UCSD-AML1 (cell line): ENCODE measurements at regions not wholly inside any gene's neighbourhood (a gene's known extent, or its start where the extent isn't known, plus 50 kb on each side); places are given as distances from the start of the nearest gene placed in this dataset.

Source experiments
- DNase-seq: peaks from one replicate; lab custom pipeline; 2025; ENCODE audit not compliant: unreplicated experiment; lab: John Stamatoyannopoulos, UW

GRCh38 chr1:175829845-175830244 is 86.5 kb upstream of the TNR start:
- DNase-seq: no peak

GRCh38 chr1:175826705-175827104 is 83.3 kb upstream of the TNR start:
- DNase-seq: no peak

GRCh38 chr1:175824079-175824478 is 80.7 kb upstream of the TNR start:
- no peak for DNase-seq

- no peak for DNase-seq
These were observed 80.0 kb upstream of the TNR start for GRCh38 chr1:175823406-175823805.

GRCh38 chr1:175822580-175822979 is 79.2 kb upstream of the TNR start:
- DNase-seq: no peak

GRCh38 chr1:175820456-175821025 is 77.1 kb upstream of the TNR start:
- DNase-seq: no peak

- no peak for DNase-seq
These were observed 75.5 kb upstream of the TNR start for GRCh38 chr1:175818929-175819328.

- no peak for DNase-seq
These were observed 74.0 kb upstream of the TNR start for GRCh38 chr1:175817445-175817844.

GRCh38 chr1:175814885-175815284 is 71.5 kb upstream of the TNR start:
- DNase-seq: no peak

GRCh38 chr1:175812936-175813335 is 69.5 kb upstream of the TNR start:
- DNase-seq: no peak

- no peak for DNase-seq
These were observed 66.9 kb upstream of the TNR start for GRCh38 chr1:175810305-175810704.

GRCh38 chr1:175808999-175809398 is 65.6 kb upstream of the TNR start:
- DNase-seq: no peak

GRCh38 chr1:175808573-175808972 is 65.2 kb upstream of the TNR start:
- DNase-seq: no peak

GRCh38 chr1:175804561-175804960 is 61.2 kb upstream of the TNR start:
- no peak for DNase-seq

- no peak for DNase-seq
These were observed 60.0 kb upstream of the TNR start for GRCh38 chr1:175803413-175803812.

GRCh38 chr1:175802407-175803123 is 59.2 kb upstream of the TNR start:
- DNase-seq: no peak

- no peak for DNase-seq
These were observed 58.6 kb upstream of the TNR start for GRCh38 chr1:175801979-175802378.

GRCh38 chr1:175797576-175797975 is 54.2 kb upstream of the TNR start:
- no peak for DNase-seq

- DNase-seq: no peak
These were observed 51.2 kb upstream of the TNR start for GRCh38 chr1:175794586-175794985.

GRCh38 chr1:175793617-175794016 is 50.2 kb upstream of the TNR start:
- DNase-seq: no peak
